HepG2 (cell line): ENCODE measurements at regions not wholly inside any gene's neighbourhood (a gene's known extent, or its start where the extent isn't known, plus 50 kb on each side); places are given as distances from the start of the nearest gene placed in this dataset.

ENCODE experiments used
- ATAC-seq: fragments of 200-7000 bp; cut with Tn5 transposase; 3 replicates; pipeline ENCODE4 v1.9.1; 2020; ENCODE audit warnings: mild to moderate bottlenecking, moderate library complexity
- BruUV-seq: library from RNA; stranded (reverse); fragments of 400-500 nt; replicated peaks from 2 replicates; lab custom pipeline; 2021; lab: Mats Ljungman, UMichigan
- CTCF ChIA-PET: fragments of 300-600 bp; formaldehyde crosslinking; extraction: SDS; loops from one replicate; lab custom pipeline; 2021; ENCODE audit warnings: low total read pairs, inconsistent platforms, low intra/inter-chr PET ratio; lab: Yijun Ruan, JAX
- POLR2A ChIA-PET: fragments of 350-600 bp; sonication (Branson Sonifier 250); formaldehyde crosslinking; loops from one replicate; lab custom pipeline; 2020; ENCODE audit warnings: antibody characterized with exemption, inconsistent platforms; lab: Yijun Ruan, JAX
- DNase-seq: peaks from one replicate; pipeline ENCODE4 v3.0.0-alpha.2; 2015; ENCODE audit warnings: low spot score
- FAIRE-seq: peaks from 3 replicates; lab custom pipeline; 2011; peaks lifted over from hg19 to GRCh38; lab: Jason Lieb, UNC
- H2AFZ ChIP-seq: one replicate; pipeline ENCODE4 v1.6.1; 2011; ENCODE audit warnings: low read length, inconsistent platforms
- H3K27ac ChIP-seq: fragments of 300-600 bp; 3 replicates; pipeline ENCODE4 v1.8.0; 2011; ENCODE audit warnings: mixed run types, mild to moderate bottlenecking, mixed read lengths, low read length, inconsistent platforms; ENCODE audit not compliant: insufficient read depth; ENCODE audit errors: extremely low read length
- H3K27me3 ChIP-seq, 2 experiments: fragments of 200-600 bp in 1 of 2; 2 replicates in 1 of 2; 3 replicates in 1 of 2; pipeline versions ENCODE4 v1.6.0 to v1.8.0; 2011; ENCODE audit warnings: low read length in 2 of 2, mild to moderate bottlenecking in 2 of 2, moderate library complexity in 2 of 2, inconsistent platforms in 1 of 2; ENCODE audit not compliant: insufficient read depth in 2 of 2, control insufficient read depth in 1 of 2
- H3K36me3 ChIP-seq, 2 experiments: fragments of 200-600 bp in 1 of 2; replicated peaks in 1 of 2; 2 replicates in 1 of 2; 3 replicates in 1 of 2; pipeline versions ENCODE4 v1.5.1 to v1.8.0; 2011; ENCODE audit warnings: low read length in 2 of 2, inconsistent platforms in 1 of 2; ENCODE audit not compliant: insufficient read depth in 2 of 2, control insufficient read depth in 1 of 2
- H3K4me1 ChIP-seq: 2 replicates; pipeline ENCODE4 v1.5.1; 2012; ENCODE audit warnings: low read length, inconsistent platforms; ENCODE audit not compliant: insufficient read depth
- H3K4me2 ChIP-seq: 2 replicates; pipeline ENCODE4 v1.6.0; 2011; ENCODE audit warnings: low read depth, low read length, inconsistent platforms
- H3K4me3 ChIP-seq, 3 experiments: fragments of 200-600 bp in 1 of 3; sonication (generic), shearing (Covaris generic) in 1 of 3; replicated peaks in 1 of 3; 2 replicates each; pipeline ENCODE4 v1.5.1; 2011 to 2016; ENCODE audit warnings: low read length in 3 of 3, inconsistent platforms in 2 of 3, low read depth in 2 of 3, mild to moderate bottlenecking in 2 of 3, control low read depth in 1 of 3, mixed read lengths in 1 of 3; ENCODE audit not compliant: insufficient read depth in 1 of 3
- H3K79me2 ChIP-seq: one replicate; pipeline ENCODE4 v1.6.1; 2011; ENCODE audit warnings: low read length, inconsistent platforms; ENCODE audit not compliant: insufficient read depth
- H3K9ac ChIP-seq: 2 replicates; pipeline ENCODE4 v1.6.0; 2011; ENCODE audit warnings: mild to moderate bottlenecking, low read depth, low read length, inconsistent platforms; ENCODE audit not compliant: insufficient read depth
- H3K9me3 ChIP-seq: 2 replicates; pipeline ENCODE4 v1.5.1; 2012; ENCODE audit warnings: mild to moderate bottlenecking, low read length
- H4K20me1 ChIP-seq: 2 replicates; pipeline ENCODE4 v1.6.0; 2011; ENCODE audit warnings: inconsistent platforms, mild to moderate bottlenecking, low read length, moderate library complexity; ENCODE audit not compliant: insufficient read depth
- GABPB1 ChIP-seq: IDR thresholded peaks from 2 replicates; pipeline ENCODE4 v1.6.1; 2016; ENCODE audit warnings: mild to moderate bottlenecking, missing genetic modification reagents, moderate library complexity, missing compliant biosample characterization
- GRHL1 ChIP-seq: sonication (generic); formaldehyde crosslinking; conservative IDR thresholded peaks from 2 replicates; pipeline ENCODE4 v1.8.0; 2022; ENCODE audit warnings: missing genetic modification reagents
- MED1 ChIP-seq: sonication (generic); formaldehyde crosslinking; IDR thresholded peaks from 2 replicates; pipeline ENCODE4 v1.4.0; 2020; ENCODE audit warnings: missing genetic modification reagents
- MIER3 ChIP-seq: IDR thresholded peaks from 2 replicates; pipeline ENCODE4 v1.6.1; 2016; ENCODE audit warnings: missing compliant biosample characterization, borderline replicate concordance
- MXI1 ChIP-seq: IDR thresholded peaks from 3 replicates; pipeline ENCODE4 v1.6.1; 2012; ENCODE audit warnings: low read depth, low read length, inconsistent platforms, borderline replicate concordance
- SYNCRIP ChIP-seq: fragments of 200-400 bp; formaldehyde crosslinking; IDR thresholded peaks from 2 replicates; pipeline ENCODE4 v1.6.1; 2018; ENCODE audit warnings: mild to moderate bottlenecking, low read depth, low read length; ENCODE audit not compliant: insufficient read depth
- ZBTB42 ChIP-seq: sonication (generic); formaldehyde crosslinking; IDR thresholded peaks from 2 replicates; pipeline ENCODE4 v1.5.0; 2020; ENCODE audit warnings: mild to moderate bottlenecking, missing genetic modification reagents
- ZC3H4 ChIP-seq: sonication (generic); formaldehyde crosslinking; IDR thresholded peaks from 2 replicates; pipeline ENCODE4 v1.4.0; 2020; ENCODE audit warnings: missing genetic modification reagents, borderline replicate concordance
- ZNF224 ChIP-seq: sonication (generic); formaldehyde crosslinking; IDR thresholded peaks from 2 replicates; pipeline ENCODE4 v1.5.0; 2020; ENCODE audit warnings: mild to moderate bottlenecking, missing genetic modification reagents
- ZNF317 ChIP-seq: sonication (generic); formaldehyde crosslinking; IDR thresholded peaks from 2 replicates; pipeline ENCODE4 v1.5.0; 2020; ENCODE audit warnings: mild to moderate bottlenecking, missing genetic modification reagents
- ZNF687 ChIP-seq: sonication (generic); formaldehyde crosslinking; IDR thresholded peaks from 2 replicates; pipeline ENCODE4 v1.5.1; 2020; ENCODE audit warnings: mild to moderate bottlenecking, missing genetic modification reagents, moderate library complexity
- ZNF710 ChIP-seq: sonication (generic); formaldehyde crosslinking; IDR thresholded peaks from 2 replicates; pipeline ENCODE4 v1.5.0; 2020; ENCODE audit warnings: mild to moderate bottlenecking, missing genetic modification reagents, borderline replicate concordance
- WGBS: methylation state at CpG from one replicate; pipeline ENCODE4 v1.1.6; 2017; ENCODE audit warnings: low lambda C conversion rate; 5-methylcytosine and 5-hydroxymethylcytosine counted together
- in situ Hi-C: cut with HindIII; loops from 2 replicates; pipeline ENCODE4 v1.10.0; 2017; ENCODE audit warnings: low pct_unique_long_range_greater_than_20kb; ENCODE audit not compliant: extremely low pct_ligation_motif_present
- intact Hi-C: fragments of 100-400 bp; cut with micrococcal nuclease; formaldehyde crosslinking; loops from one replicate; pipeline ENCODE4 v1.10.0; 2022; ENCODE audit not compliant: unreplicated experiment

- TF ChIP-seq ZNF224 (CRISPR knock-in tag) (no peak), MXI1 (no peak), ZNF317 (CRISPR knock-in tag) (no peak), GRHL1 (CRISPR knock-in tag) (no peak), ZC3H4 (CRISPR knock-in tag) (no peak), MED1 (CRISPR knock-in tag) (no peak), ZBTB42 (CRISPR knock-in tag) (no peak), ZNF710 (CRISPR knock-in tag) (no peak), MIER3 (no peak), ZNF687 (CRISPR knock-in tag) (no peak), GABPB1 (CRISPR knock-in tag) (no peak), SYNCRIP (no peak)
- TF ChIP-seq, all 625 proteins: peak for 0
- Histone ChIP-seq H3K27ac (no peak overlapping the region), H3K27me3 (no peaks in the 10 kb centered on the region; a peak in 1 of 5 replicates), H4K20me1 (no peaks in the 10 kb centered on the region), H3K4me1 (no peaks in the 10 kb centered on the region), H3K4me2 (no peak overlapping the region), H3K36me3 (no peaks in the 10 kb centered on the region), H3K9ac (no peak overlapping the region), H3K4me3 (no peak overlapping the region), H3K79me2 (no peaks in the 10 kb centered on the region), H3K9me3 (peaks cover 12% of the 10 kb centered on the region), H2AFZ (no peak overlapping the region)
- in situ Hi-C loops = no loop called here
- FAIRE-seq (no peak), ATAC-seq (no peak), DNase-seq (no peak)
- ChIA-PET CTCF (no interaction called here), POLR2A (no interaction called here)
- WGBS = 0% methylated on average over 1 of the region's 1 CpG
- no TSS peak for BruUV-seq
- intact Hi-C loops = no loop called here
Observed at GRCh38 chr12:17609153-17609552, 480.8 kb downstream of the RERGL start.
